PC-3 (cell line): ENCODE measurements at regions not wholly inside any gene's neighbourhood (a gene's known extent, or its start where the extent isn't known, plus 50 kb on each side); places are given as distances from the start of the nearest gene placed in this dataset.

ENCODE experiments used
- ATAC-seq: fragments of 200-7000 bp; cut with Tn5 transposase; 2 replicates; pipeline ENCODE4 v1.9.1; 2020; ENCODE audit warnings: mild to moderate bottlenecking, moderate library complexity
- BruUV-seq: library from RNA; stranded (reverse); fragments of 400-500 nt; replicated peaks from 2 replicates; lab custom pipeline; 2021; lab: Mats Ljungman, UMichigan
- CTCF ChIA-PET: fragments of 300-600 bp; sonication (Branson Sonifier 250); formaldehyde crosslinking; loops from one replicate; lab custom pipeline; 2022; ENCODE audit warnings: antibody characterized with exemption; lab: Charles Lee
- POLR2A ChIA-PET: fragments of 300-600 bp; sonication (Branson Sonifier 250); formaldehyde crosslinking; loops from one replicate; lab custom pipeline; 2022; ENCODE audit warnings: antibody characterized with exemption; ENCODE audit not compliant: unreplicated experiment; lab: Charles Lee
- DNase-seq: peaks from one replicate; pipeline ENCODE4 v3.0.0-alpha.2; 2015
- H2AFZ ChIP-seq: fragments of 300-600 bp; sonication (generic); 2 replicates; pipeline ENCODE4 v1.6.0; 2016; ENCODE audit warnings: antibody characterized with exemption, low read length
- H3F3A ChIP-seq: fragments of 300-600 bp; sonication (generic); one replicate; pipeline ENCODE4 v1.6.0; 2017; ENCODE audit warnings: antibody characterized with exemption, low read length, control low read depth, mild to moderate bottlenecking; ENCODE audit not compliant: unreplicated experiment
- H3K27ac ChIP-seq: fragments of 300-600 bp; sonication (generic); 2 replicates; pipeline ENCODE4 v1.5.1; 2016; ENCODE audit warnings: mild to moderate bottlenecking, low read length
- H3K27me3 ChIP-seq: fragments of 300-600 bp; sonication (generic); 2 replicates; pipeline ENCODE4 v1.6.1; 2016; ENCODE audit warnings: low read length, mixed read lengths
- H3K36me3 ChIP-seq: fragments of 300-600 bp; sonication (generic); 2 replicates; pipeline ENCODE4 v1.6.1; 2016; ENCODE audit warnings: low read depth, mixed run types, low read length, mixed read lengths
- H3K4me1 ChIP-seq: fragments of 300-600 bp; sonication (generic); 2 replicates; pipeline ENCODE4 v1.5.1; 2016; ENCODE audit warnings: low read length; ENCODE audit not compliant: insufficient read depth
- H3K4me2 ChIP-seq: fragments of 300-600 bp; sonication (generic); 2 replicates; pipeline ENCODE4 v1.6.0; 2016; ENCODE audit warnings: low read length
- H3K4me3 ChIP-seq: fragments of 300-600 bp; sonication (generic); 2 replicates; pipeline ENCODE4 v1.5.1; 2016; ENCODE audit warnings: mild to moderate bottlenecking, low read length, mixed read lengths
- H3K79me2 ChIP-seq: fragments of 300-600 bp; sonication (generic); 2 replicates; pipeline ENCODE4 v1.6.1; 2017; ENCODE audit warnings: low read length, mixed read lengths
- H3K9ac ChIP-seq: fragments of 300-600 bp; sonication (generic); 2 replicates; pipeline ENCODE4 v1.6.0; 2016; ENCODE audit warnings: mild to moderate bottlenecking, low read length
- H3K9me2 ChIP-seq: fragments of 300-600 bp; sonication (generic); replicated peaks from 2 replicates; pipeline ENCODE4 v1.6.1; 2016; ENCODE audit warnings: mixed run types, low read length, mixed read lengths
- H3K9me3 ChIP-seq: fragments of 300-600 bp; sonication (generic); 2 replicates; pipeline ENCODE4 v1.6.1; 2016; ENCODE audit warnings: low read length, mixed read lengths
- H4K20me1 ChIP-seq: fragments of 300-600 bp; sonication (generic); 2 replicates; pipeline ENCODE4 v1.6.1; 2016; ENCODE audit warnings: low read length, mixed read lengths
- CTCF ChIP-seq: fragments of 300-600 bp; sonication (generic); conservative IDR thresholded peaks from 2 replicates; pipeline ENCODE4 v1.5.1; 2017; ENCODE audit warnings: antibody characterized with exemption, low read depth, mild to moderate bottlenecking, low read length
- EZH2 ChIP-seq: fragments of 300-600 bp; sonication (generic); IDR thresholded peaks from one replicate; pipeline ENCODE4 v1.6.1; 2017; ENCODE audit warnings: antibody characterized with exemption, mild to moderate bottlenecking, low read length; ENCODE audit not compliant: unreplicated experiment
- EZH2phosphoT487 ChIP-seq: fragments of 300-600 bp; sonication (generic); IDR thresholded peaks from 2 replicates; pipeline ENCODE4 v1.6.1; 2018; ENCODE audit warnings: mild to moderate bottlenecking, antibody characterized with exemption, low read length, borderline replicate concordance
- intact Hi-C: fragments of 100-400 bp; cut with micrococcal nuclease; formaldehyde crosslinking; loops from 2 replicates; pipeline ENCODE4 v1.9.0; 2023

DNA sequence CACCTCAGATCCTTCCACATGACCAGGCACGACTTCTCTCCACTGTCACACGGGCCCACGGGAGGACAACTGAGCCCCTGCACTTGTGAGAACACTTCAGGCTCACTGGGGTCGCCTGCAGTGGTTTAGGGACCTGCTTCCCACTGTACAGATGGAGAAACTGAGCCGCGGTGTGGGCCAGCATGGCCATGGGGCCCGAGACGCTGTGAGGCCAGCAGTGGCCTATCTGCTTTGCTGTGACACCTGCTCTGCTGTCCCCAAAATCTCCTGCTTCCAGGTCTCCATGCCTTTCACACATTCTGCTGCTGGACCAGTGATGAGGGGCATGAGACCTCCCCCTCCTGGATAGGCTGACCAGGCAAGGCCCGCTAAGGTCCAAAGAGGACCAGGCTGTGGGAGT is 75.8 kb upstream of the PAX2 start:
- no peak overlapping the region for H3K4me3 ChIP-seq
- no peaks in the 10 kb centered on the region for H3K36me3 ChIP-seq
- ChIA-PET CTCF (no interaction called here), POLR2A (no interaction called here)
- H3K4me2 ChIP-seq: no peak overlapping the region
- no peaks in the 10 kb centered on the region for H3K79me2 ChIP-seq
- H4K20me1 ChIP-seq: no peaks in the 10 kb centered on the region
- no peak overlapping the region for H3K9ac ChIP-seq
- ATAC-seq (no peak), DNase-seq (no peak)
- H3K4me1 ChIP-seq: no peaks in the 10 kb centered on the region
- H3K9me3 ChIP-seq: no peaks in the 10 kb centered on the region
- intact Hi-C loops: no loop called here
- peaks cover 28% of the 10 kb centered on the region for H3K27me3 ChIP-seq
- no TSS peak for BruUV-seq
- H2AFZ ChIP-seq: no peak overlapping the region
- TF ChIP-seq EZH2: no peak
- no peak for TF ChIP-seq CTCF
- no peak for TF ChIP-seq EZH2phosphoT487
- no peak overlapping the region for H3K27ac ChIP-seq
- no peaks in the 10 kb centered on the region for H3K9me2 ChIP-seq
- H3F3A ChIP-seq: no peaks in the 10 kb centered on the region

DNA sequence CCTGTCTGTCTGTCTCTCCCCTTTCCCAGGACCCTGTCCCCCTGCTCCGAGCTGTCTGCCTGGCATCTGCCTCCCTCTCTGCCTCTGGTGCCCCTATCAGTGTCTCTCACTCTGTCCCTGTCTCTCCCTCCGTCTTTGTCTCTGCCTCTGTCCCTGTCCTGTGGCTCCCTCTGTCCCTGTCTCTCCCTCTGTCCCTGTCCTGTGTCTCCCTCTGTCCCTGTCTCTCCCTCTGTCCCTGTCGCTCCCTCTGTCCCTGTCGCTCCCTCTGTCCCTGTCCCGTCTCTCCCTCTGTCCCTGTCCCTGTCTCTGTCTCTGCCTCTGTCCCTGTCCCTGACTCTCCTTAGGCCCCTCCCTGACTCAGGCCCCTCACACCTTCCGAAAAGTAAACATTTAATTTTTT is 75.0 kb upstream of the PAX2 start:
- no peak overlapping the region for H3K27ac ChIP-seq
- H3K79me2 ChIP-seq: no peaks in the 10 kb centered on the region
- no peaks in the 10 kb centered on the region for H3K9me2 ChIP-seq
- intact Hi-C loops: no loop called here
- ATAC-seq (no peak), DNase-seq (no peak)
- H3K4me3 ChIP-seq: no peak overlapping the region
- no peak for TF ChIP-seq EZH2phosphoT487
- TF ChIP-seq CTCF: no peak
- no peak for TF ChIP-seq EZH2
- H3K4me1 ChIP-seq: no peaks in the 10 kb centered on the region
- H3K4me2 ChIP-seq: peak overlapping the region; percentile 65; the same call in 1 of the 2 replicates
- 0 out of 2 replicates have a peak overlapping the region, but pooled peaks have one; percentile 38 for H2AFZ ChIP-seq
- peaks cover 30% of the 10 kb centered on the region for H3K27me3 ChIP-seq
- POLR2A ChIA-PET: no interaction called here
- no peaks in the 10 kb centered on the region for H3K9me3 ChIP-seq
- CTCF ChIA-PET: interaction anchor here (0.7 kb wide), 1 partner anchor 208 kb away, joined by 8 read pairs; no protein-coding TSS in a partner anchor
- no peak overlapping the region for H3K9ac ChIP-seq
- no peaks in the 10 kb centered on the region for H4K20me1 ChIP-seq
- BruUV-seq: no TSS peak
- H3F3A ChIP-seq: no peaks in the 10 kb centered on the region
- H3K36me3 ChIP-seq: no peaks in the 10 kb centered on the region

DNA sequence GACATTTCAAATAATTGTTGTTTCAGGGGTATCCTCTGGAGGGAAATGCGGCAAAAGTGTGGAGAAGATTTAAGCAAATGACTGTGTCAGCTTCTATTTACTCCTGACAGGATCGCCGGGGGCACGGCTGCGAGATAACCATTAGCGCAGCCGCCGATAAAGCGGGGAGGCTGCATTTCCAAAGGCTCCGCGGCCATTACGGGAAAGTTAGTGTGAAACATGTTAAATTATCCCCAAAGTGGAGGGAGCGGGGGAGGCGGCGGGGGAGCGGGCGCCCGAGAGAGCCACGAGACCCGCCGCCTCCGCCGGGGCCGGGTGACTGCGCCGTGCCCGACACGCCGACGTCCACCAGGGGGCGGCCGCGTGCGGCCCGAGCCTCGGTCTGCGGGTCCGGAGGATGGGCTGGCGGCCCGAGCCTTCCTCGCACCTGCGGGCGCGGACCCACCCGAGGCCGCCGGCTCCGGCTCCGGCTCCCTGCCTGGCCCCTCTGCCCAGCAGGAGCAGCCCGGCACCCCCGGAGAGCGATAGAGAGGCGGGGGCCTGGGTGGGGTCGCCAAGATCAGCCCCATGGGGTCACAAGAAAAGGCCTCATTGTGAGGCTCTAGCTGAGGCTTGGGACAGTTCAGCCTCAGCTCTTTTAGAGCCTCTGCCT is 74.4 kb upstream of the PAX2 start:
- peak; percentile 41 for DNase-seq
- H3F3A ChIP-seq: no peaks in the 10 kb centered on the region
- H3K9me2 ChIP-seq: no peaks in the 10 kb centered on the region
- H3K4me1 ChIP-seq: no peaks in the 10 kb centered on the region
- H3K4me2 ChIP-seq: peak overlapping the region; percentile 65; the same call in 1 of the 2 replicates
- no peaks in the 10 kb centered on the region for H4K20me1 ChIP-seq
- H3K27me3 ChIP-seq: peaks cover 34% of the 10 kb centered on the region
- intact Hi-C loops: loop anchor here (1.0 kb wide), 1 partner anchor 207 kb away; no protein-coding TSS in a partner anchor
- no peak overlapping the region for H3K27ac ChIP-seq
- no peak overlapping the region for H3K9ac ChIP-seq
- no peaks in the 10 kb centered on the region for H3K9me3 ChIP-seq
- no TSS peak for BruUV-seq
- H3K36me3 ChIP-seq: no peaks in the 10 kb centered on the region
- ATAC-seq: peak; percentile 76
- CTCF ChIA-PET: interaction anchor here (0.7 to 0.8 kb wide), 2 partner anchors 207 kb away, joined by 3 to 8 read pairs; no protein-coding TSS in a partner anchor
- TF ChIP-seq CTCF: peak; percentile 69
- peak; percentile 64 for TF ChIP-seq EZH2
- no peak for TF ChIP-seq EZH2phosphoT487
- peak overlapping the region; percentile 52 for H3K4me3 ChIP-seq
- POLR2A ChIA-PET: no interaction called here
- no peaks in the 10 kb centered on the region for H3K79me2 ChIP-seq
- 0 out of 2 replicates have a peak overlapping the region, but pooled peaks have one; percentile 38 for H2AFZ ChIP-seq
